ENCODE measurements at regions not wholly inside any gene's neighbourhood (a gene's known extent, or its start where the extent isn't known, plus 50 kb on each side); places are given as distances from the start of the nearest gene placed in this dataset.

DNA sequence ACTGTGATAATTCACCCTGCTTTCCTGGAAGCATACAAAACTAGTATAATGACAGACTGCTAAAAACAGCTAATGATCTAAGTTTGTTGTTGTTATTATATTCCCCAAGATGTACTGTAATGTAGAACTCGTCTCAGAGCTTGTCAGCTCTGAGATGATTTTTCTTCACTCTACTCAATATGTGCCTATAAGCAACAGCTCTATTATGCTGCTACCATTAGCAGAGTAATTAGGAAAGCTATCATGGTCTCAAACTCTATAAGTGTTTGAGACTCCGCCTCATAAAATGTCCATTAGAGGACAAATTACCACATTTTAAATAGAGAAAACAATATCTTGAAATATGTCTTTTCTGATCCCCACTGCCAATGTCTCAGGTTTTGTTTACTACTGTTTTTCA is 476.5 kb upstream of the PCDH15 start:
- TF ChIP-seq TAF1 (IDR thresholded peaks at IDR 0.05; ENCODE audit: borderline replicate concordance, insufficient read depth, low read length) (no peak), POLR2AphosphoS5 (IDR thresholded peaks at IDR 0.05; ENCODE audit: low read depth, low read length) (no peak), SIN3A (IDR thresholded peaks at IDR 0.05; ENCODE audit: borderline replicate concordance, insufficient read depth, low read length) (no peak), FOXP2 (optimal IDR thresholded peaks at IDR 0.05; ENCODE audit: borderline replicate concordance, extremely low read depth, extremely low read length, insufficient read depth) (no peak)
- TF ChIP-seq, protein P1, sequence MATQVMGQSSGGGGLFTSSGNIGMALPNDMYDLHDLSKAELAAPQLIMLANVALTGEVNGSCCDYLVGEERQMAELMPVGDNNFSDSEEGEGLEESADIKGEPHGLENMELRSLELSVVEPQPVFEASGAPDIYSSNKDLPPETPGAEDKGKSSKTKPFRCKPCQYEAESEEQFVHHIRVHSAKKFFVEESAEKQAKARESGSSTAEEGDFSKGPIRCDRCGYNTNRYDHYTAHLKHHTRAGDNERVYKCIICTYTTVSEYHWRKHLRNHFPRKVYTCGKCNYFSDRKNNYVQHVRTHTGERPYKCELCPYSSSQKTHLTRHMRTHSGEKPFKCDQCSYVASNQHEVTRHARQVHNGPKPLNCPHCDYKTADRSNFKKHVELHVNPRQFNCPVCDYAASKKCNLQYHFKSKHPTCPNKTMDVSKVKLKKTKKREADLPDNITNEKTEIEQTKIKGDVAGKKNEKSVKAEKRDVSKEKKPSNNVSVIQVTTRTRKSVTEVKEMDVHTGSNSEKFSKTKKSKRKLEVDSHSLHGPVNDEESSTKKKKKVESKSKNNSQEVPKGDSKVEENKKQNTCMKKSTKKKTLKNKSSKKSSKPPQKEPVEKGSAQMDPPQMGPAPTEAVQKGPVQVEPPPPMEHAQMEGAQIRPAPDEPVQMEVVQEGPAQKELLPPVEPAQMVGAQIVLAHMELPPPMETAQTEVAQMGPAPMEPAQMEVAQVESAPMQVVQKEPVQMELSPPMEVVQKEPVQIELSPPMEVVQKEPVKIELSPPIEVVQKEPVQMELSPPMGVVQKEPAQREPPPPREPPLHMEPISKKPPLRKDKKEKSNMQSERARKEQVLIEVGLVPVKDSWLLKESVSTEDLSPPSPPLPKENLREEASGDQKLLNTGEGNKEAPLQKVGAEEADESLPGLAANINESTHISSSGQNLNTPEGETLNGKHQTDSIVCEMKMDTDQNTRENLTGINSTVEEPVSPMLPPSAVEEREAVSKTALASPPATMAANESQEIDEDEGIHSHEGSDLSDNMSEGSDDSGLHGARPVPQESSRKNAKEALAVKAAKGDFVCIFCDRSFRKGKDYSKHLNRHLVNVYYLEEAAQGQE (IDR thresholded peaks at IDR 0.05; ENCODE audit: insufficient read depth in 1 of 2, low read depth in 2 of 2, low read length in 2 of 2): no peak

DNA sequence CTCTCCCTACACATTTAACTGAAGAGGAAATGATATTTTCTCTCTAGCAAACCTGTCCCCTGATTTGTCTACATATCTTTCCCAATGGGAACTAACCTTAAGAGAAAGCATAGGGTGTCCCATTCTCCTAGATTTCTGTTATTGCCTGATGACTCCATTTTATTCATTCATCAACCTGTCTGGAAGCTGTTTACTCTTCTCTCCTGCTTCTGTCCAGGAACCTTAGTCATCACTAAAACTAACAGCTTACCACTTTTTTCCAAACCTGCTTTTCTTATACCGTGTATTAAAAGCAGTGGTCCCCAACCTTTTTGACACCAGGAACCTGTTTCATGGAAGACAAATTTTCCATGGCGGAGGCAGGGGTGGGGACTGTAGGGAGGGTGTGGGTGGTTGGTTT is 473.3 kb upstream of the PCDH15 start:
- TF ChIP-seq POLR2AphosphoS5 (IDR thresholded peaks at IDR 0.05; ENCODE audit: low read depth, low read length): no peak
- TF ChIP-seq, protein P1 (IDR thresholded peaks at IDR 0.05; ENCODE audit: insufficient read depth in 1 of 2, low read depth in 2 of 2, low read length in 2 of 2): no peak
- no peak for TF ChIP-seq FOXP2 (optimal IDR thresholded peaks at IDR 0.05; ENCODE audit: borderline replicate concordance, extremely low read depth, extremely low read length, insufficient read depth)
- TF ChIP-seq TAF1 (IDR thresholded peaks at IDR 0.05; ENCODE audit: borderline replicate concordance, insufficient read depth, low read length): no peak
- no peak for TF ChIP-seq SIN3A (IDR thresholded peaks at IDR 0.05; ENCODE audit: borderline replicate concordance, insufficient read depth, low read length)

DNA sequence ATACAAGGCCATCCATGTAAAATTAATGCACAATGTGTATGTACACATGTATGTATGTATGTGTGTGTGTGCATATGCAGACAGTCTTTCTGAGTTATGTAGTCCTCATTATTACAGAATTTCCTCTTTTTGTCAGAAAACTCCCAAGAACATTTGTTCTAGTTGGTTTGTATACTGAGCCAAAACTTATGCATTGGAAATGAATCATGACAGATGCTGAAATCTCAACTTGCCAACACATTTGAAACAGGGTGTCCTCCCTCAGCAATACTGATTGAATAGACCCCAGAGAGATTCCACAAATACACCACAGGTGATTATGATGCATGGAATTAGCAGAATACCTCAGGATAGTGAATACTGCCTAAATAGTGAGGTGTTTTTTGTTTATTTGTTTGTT is 472.9 kb upstream of the PCDH15 start:
- TF ChIP-seq FOXP2 (optimal IDR thresholded peaks at IDR 0.05; ENCODE audit: borderline replicate concordance, extremely low read depth, extremely low read length, insufficient read depth) (no peak), SIN3A (IDR thresholded peaks at IDR 0.05; ENCODE audit: borderline replicate concordance, insufficient read depth, low read length) (no peak), TAF1 (IDR thresholded peaks at IDR 0.05; ENCODE audit: borderline replicate concordance, insufficient read depth, low read length) (no peak), POLR2AphosphoS5 (IDR thresholded peaks at IDR 0.05; ENCODE audit: low read depth, low read length) (no peak)
- TF ChIP-seq, protein P1 (IDR thresholded peaks at IDR 0.05; ENCODE audit: insufficient read depth in 1 of 2, low read depth in 2 of 2, low read length in 2 of 2): no peak

DNA sequence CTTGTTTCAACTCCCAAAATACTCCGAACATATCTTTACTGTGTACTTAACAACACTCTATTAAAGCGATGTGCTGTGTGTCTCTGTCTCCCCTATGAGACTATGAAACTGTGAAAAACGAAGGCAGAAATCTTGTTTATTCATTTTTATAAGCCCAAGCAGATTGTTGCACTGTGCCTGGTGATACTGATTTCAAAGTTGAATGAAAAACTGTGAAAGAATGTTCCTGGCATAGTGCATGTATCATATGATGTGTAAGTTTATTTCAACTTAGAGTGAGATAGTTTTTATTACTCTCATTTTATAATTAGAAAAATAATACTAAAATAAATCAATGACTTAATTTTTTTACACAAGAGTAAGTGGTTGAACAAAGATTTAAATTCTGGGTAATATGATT is 471.9 kb upstream of the PCDH15 start:
- TF ChIP-seq TAF1 (IDR thresholded peaks at IDR 0.05; ENCODE audit: borderline replicate concordance, insufficient read depth, low read length) (no peak), SIN3A (IDR thresholded peaks at IDR 0.05; ENCODE audit: borderline replicate concordance, insufficient read depth, low read length) (no peak)
- TF ChIP-seq, protein P1 (IDR thresholded peaks at IDR 0.05; ENCODE audit: insufficient read depth in 1 of 2, low read depth in 2 of 2, low read length in 2 of 2): no peak

DNA sequence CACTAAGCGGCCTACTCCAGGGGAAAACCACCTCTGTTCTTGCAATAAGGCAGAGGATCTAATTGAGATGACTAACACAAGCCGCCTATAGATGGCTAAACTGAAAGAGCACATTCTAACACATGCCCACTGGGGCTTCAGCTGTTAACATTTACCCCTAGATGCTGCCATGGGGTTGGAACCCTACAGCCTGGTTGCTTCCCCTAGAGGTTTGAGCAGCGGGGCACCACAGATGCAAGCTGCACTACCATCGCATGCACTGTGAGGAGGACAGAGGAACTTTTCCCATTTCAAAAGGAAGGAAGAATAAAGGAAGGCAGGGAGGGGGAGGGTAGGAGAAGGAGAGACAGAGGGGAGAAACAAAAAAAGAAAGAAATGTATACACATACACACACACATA is 465.8 kb upstream of the PCDH15 start:
- TF ChIP-seq SIN3A (IDR thresholded peaks at IDR 0.05; ENCODE audit: borderline replicate concordance, insufficient read depth, low read length): no peak
- TF ChIP-seq TAF1 (IDR thresholded peaks at IDR 0.05; ENCODE audit: borderline replicate concordance, insufficient read depth, low read length): no peak
